C4-2B (cell line): ENCODE measurements at regions not wholly inside any gene's neighbourhood (a gene's known extent, or its start where the extent isn't known, plus 50 kb on each side); places are given as distances from the start of the nearest gene placed in this dataset.

Experiments used
- CTCF ChIP-seq: fragments of 450-650 bp; conservative IDR thresholded peaks from 2 replicates; pipeline ENCODE4 v1.5.1; 2017; ENCODE audit warnings: mild to moderate bottlenecking
- ZFX ChIP-seq: fragments of 450-650 bp; IDR thresholded peaks from 2 replicates; pipeline ENCODE4 v1.6.1; 2017

GRCh38 chr2:221893501-221893900, 321.4 kb upstream of the EPHA4 start:
- TF ChIP-seq CTCF: no peak
- TF ChIP-seq ZFX: no peak
